AML-193 (cell line): ENCODE measurements at regions not wholly inside any gene's neighbourhood (a gene's known extent, or its start where the extent isn't known, plus 50 kb on each side); places are given as distances from the start of the nearest gene placed in this dataset.

Experiments
- DNase-seq, 2 experiments: peaks; one replicate each; lab custom pipeline; 2025; lab: John Stamatoyannopoulos, UW

- DNase-seq, result no peak
Observed at GRCh38 chr17:65477600-65477999, 83.8 kb downstream of the AXIN2 start.

- DNase-seq, result no peak
Observed at GRCh38 chr17:65474660-65475059, 86.8 kb downstream of the AXIN2 start.

DNA sequence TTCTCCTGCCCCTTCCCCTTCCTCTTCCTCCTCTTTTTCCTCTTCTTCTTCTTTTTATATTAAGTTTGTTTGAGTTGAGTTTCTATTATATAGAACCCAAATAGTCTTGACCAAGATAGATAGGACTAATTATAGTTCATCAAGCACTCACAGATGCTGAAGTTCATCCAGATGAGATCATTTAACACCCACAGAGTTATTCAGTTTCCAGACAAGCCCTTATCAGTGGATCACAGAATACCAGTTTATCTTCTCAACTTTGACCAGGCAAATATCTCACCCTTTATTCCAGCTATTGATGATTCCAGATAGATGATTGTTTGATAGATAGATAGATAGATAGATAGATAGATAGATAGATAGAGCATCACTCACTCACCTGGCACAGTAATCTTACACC lies 87.5 kb downstream of the AXIN2 start:
- no peak for DNase-seq

DNA sequence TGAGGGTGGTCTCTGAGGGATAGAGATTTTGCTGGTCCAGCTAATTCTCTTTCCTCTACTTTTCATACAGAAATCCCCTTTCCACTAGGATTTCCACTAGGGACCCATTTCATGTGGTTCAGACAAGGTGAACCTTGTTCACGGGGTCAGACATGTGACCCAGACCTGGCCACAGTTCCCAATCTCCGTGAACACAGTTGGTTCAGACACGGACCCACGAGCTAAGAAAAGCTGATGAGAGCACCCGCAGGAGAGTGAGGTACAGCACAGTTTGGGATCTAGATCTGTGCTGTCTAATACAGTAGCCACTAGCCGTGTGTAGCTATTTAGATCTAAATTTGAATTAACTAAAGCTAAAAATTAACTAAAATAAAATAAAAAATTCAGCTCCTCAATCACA lies 88.1 kb downstream of the AXIN2 start:
- no peak for DNase-seq

- no peak for DNase-seq
Observed at GRCh38 chr17:65472666-65473309, 88.7 kb downstream of the AXIN2 start.

DNA sequence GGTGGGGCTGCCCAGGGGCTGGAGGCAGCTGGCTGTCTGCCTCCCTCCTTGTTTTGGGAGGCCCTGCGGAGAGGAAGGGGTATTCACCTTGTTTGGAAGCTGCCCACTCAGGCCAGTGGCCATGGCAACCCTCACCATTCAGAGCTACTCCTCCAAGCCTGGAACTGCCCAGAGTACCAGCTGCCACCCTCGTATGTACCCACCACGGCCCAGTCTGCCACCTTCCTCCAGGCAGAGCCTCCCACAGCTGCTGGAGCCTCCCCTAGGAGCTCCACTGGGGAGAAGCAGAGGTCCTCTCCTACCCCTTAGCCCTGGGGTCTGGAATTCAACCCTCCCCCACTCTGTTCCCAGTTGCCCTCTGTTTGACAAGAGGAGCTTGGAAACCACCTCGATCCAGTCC lies 90.7 kb downstream of the AXIN2 start:
- DNase-seq, result no peak

GRCh38 chr17:65468321-65468720 lies 93.1 kb downstream of the AXIN2 start:
- no peak for DNase-seq

DNA sequence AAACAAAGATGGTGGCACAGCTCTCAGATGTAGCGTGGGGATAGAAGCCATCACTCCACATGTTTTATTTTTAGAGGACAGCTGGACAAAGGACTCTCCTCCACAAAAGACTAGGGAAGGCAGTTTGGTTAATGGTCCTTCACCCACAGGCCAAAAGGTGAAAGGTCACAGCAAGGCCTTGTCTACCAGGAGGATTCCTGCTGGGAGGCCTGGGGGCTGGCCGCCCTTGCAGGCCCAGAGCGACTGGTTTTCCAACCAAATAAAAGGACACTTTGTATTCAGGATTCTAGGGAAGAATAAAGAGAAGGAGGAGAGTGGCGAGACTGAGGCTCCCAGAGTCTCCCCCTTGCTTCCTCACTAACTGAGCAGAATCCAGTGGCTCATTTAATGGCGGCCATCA lies 94.3 kb downstream of the AXIN2 start:
- no peak for DNase-seq

DNA sequence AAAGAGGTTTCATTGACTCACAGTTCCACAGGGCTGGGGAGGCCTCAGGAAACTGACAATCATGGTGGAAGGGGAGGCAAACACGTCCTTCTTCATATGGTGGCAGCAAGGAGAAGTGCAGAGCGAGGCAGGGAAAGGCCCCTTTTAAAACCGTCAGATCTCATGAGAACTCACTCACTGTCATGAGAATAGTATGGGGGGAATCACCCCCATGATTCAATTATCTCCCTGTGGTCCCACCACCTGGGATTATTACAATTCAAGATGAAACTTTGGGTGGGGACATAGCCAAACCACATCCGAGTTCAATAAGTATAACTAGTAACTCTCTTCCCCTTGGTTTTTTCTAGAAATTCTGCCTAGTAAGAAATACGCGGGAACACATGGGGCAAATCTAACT lies 94.9 kb downstream of the AXIN2 start:
- DNase-seq, result no peak

DNA sequence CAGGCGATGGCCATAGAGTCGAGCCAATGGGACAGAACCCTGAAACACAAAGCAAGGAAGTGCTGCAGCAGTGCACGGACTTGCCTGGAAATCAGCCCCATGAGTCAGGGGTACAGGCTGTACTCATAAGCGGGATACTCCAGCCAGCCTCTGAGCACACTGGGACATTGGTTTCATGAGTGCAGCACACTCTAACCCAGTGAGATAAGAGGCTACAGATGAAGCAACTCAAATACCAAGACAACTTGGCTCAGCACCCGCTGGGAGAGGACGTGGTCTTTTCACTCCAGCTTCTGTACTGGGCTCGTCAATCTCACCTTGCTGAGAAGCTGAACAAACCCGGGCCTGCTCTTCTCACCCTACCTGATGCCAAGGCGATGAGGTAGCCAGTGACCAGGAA lies 98.2 kb downstream of the AXIN2 start:
- DNase-seq, result no peak

GRCh38 chr17:65459677-65460347 lies 101.6 kb downstream of the AXIN2 start:
- no peak for DNase-seq

- DNase-seq, result no peak
Observed at GRCh38 chr17:65457635-65458257, 103.7 kb downstream of the AXIN2 start.

- DNase-seq, result no peak
Observed at GRCh38 chr17:65457183-65457582, 104.3 kb downstream of the AXIN2 start.

GRCh38 chr17:65456368-65457151 lies 104.9 kb downstream of the AXIN2 start:
- DNase-seq, result no peak

- DNase-seq, result no peak
Observed at GRCh38 chr17:65455972-65456343, 105.5 kb downstream of the AXIN2 start.

DNA sequence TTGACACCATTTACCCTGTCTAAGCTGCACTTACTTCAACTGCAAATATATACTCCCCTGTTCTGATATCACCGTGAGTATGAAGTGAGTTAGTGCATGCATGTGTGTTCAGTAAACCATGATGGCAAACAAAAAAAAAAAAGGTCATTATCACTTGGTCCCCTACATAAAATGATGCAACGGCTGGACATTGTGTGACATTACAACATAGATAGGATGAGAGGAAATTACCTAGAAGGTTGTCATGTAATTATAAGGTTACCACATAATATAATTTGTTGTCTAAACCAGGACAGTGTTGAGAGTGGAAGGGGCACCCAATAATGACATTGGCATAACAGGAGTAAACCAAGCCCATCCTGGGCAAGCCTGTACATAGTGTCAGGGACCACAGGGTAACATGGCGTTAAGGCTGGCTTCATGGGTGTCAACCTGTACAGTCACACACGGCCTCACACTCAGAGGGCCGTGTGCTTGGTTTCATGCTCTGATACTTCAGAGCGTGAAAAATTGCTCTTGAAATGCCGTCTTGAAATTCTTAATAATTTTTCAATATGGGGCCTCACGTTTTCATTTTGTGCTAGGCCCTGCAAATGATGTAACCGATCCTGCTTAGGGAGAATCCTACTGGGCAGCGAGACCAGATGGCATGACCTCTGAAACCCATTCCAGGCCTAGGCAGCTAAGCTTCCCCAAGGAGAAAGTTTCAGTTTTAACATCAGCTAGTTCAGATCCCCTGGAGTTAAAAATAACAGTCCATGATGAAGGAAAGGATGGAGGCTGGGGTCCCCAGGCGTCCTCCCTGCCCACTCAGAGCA lies 106.1 kb downstream of the AXIN2 start:
- DNase-seq, result no peak

GRCh38 chr17:65453204-65453931 lies 108.1 kb downstream of the AXIN2 start:
- DNase-seq, result no peak

GRCh38 chr17:65449495-65449894 lies 112.0 kb downstream of the AXIN2 start:
- DNase-seq, result no peak

DNA sequence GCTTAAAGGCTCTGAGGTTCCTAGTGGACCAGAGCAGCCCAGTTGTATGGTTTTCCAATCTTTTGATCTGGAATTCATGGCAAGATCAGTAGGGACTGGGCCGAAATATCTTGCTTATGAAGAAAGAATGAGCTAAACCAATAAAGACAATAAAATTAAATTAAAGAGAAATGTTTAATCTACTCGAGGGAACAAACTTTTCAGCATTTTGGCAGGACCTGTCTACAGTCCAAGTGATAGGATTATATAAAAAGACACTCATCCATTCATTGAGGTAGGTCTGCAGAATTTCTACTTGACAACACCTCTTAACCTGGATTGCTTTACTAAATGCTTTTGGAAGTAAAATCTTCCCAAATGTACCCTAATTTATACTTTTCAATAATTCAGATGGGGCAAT lies 113.6 kb downstream of the AXIN2 start:
- no peak for DNase-seq

- no peak for DNase-seq
Observed at GRCh38 chr17:65446838-65447526, 114.5 kb downstream of the AXIN2 start.

DNA sequence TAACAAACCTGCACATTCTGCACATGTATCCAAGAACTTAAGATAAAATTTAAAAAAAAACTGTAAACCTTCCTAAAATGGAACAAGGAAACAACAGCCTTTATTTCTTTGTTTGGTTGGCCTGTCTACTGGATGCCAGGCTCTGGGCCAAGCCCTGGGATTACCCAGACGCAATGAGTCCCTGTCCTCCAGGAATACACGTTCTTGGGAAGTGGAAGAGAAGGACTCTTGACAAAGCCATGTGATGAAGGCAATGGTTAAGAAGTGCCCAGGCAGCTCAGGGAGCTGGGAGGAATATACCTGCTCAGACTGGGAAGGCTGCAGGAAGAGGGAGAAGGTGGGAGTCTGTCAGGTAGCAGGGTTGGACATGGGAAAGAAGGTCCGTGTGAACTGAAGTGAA lies 115.4 kb downstream of the AXIN2 start:
- DNase-seq, result no peak
